Cardiac muscle cell (in vitro differentiated cells and primary cell): ENCODE measurements at regions not wholly inside any gene's neighbourhood (a gene's known extent, or its start where the extent isn't known, plus 50 kb on each side); places are given as distances from the start of the nearest gene placed in this dataset.

Experiments
- DNase-seq, 2 donors: peaks; one replicate each; pipeline versions ENCODE4 v3.0.0 to v3.0.0-alpha.2; 2010 to 2017; ENCODE audit warnings: low read depth in 1 of 2, low spot score in 1 of 2
- H3K27ac ChIP-seq: fragments of 200-600 bp; sonication (generic); 2 replicates; pipeline ENCODE4 v1.5.1; 2016
- H3K27me3 ChIP-seq: fragments of 200-600 bp; sonication (generic); 2 replicates; pipeline ENCODE4 v1.6.0; 2016; ENCODE audit warnings: control low read depth
- H3K36me3 ChIP-seq: fragments of 200-600 bp; sonication (generic); 2 replicates; pipeline ENCODE4 v1.5.1; 2016; ENCODE audit warnings: control low read depth
- H3K4me1 ChIP-seq: fragments of 200-600 bp; sonication (generic); 2 replicates; pipeline ENCODE4 v1.8.1; 2017; ENCODE audit warnings: low read depth, mild to moderate bottlenecking, mixed run types
- H3K4me3 ChIP-seq: fragments of 200-600 bp; sonication (generic); 2 replicates; pipeline ENCODE4 v1.5.1; 2016; ENCODE audit warnings: mild to moderate bottlenecking
- H3K9me3 ChIP-seq: fragments of 200-600 bp; sonication (generic); 2 replicates; pipeline ENCODE4 v1.5.1; 2017; ENCODE audit warnings: low read depth, mild to moderate bottlenecking, control low read depth
- TF ChIP-seq, protein P1 (sequence below): IDR thresholded peaks from 2 replicates; pipeline ENCODE4 v1.5.1; 2012; ENCODE audit warnings: low read depth, mild to moderate bottlenecking, low read length

DNA sequence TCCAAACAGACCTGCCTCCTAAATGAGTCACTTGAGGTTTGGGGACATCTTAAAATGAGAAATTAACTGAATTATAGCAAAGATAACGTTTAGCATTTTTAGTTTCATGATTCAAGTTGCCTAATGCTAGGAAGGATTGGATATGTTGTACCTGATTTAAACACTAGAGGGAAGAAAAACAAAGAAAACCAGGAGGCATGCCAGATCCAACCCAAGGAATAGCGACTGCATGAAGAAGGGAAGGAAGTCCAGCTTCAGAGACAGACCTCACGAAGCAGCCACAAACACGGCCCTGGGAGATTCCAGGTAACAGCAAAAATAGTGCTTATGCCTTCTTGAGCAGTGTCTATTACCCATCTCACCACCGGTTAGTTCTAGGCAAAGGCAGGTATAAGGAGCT lies 499.9 kb upstream of the SPHKAP start:
- TF ChIP-seq, protein P1, sequence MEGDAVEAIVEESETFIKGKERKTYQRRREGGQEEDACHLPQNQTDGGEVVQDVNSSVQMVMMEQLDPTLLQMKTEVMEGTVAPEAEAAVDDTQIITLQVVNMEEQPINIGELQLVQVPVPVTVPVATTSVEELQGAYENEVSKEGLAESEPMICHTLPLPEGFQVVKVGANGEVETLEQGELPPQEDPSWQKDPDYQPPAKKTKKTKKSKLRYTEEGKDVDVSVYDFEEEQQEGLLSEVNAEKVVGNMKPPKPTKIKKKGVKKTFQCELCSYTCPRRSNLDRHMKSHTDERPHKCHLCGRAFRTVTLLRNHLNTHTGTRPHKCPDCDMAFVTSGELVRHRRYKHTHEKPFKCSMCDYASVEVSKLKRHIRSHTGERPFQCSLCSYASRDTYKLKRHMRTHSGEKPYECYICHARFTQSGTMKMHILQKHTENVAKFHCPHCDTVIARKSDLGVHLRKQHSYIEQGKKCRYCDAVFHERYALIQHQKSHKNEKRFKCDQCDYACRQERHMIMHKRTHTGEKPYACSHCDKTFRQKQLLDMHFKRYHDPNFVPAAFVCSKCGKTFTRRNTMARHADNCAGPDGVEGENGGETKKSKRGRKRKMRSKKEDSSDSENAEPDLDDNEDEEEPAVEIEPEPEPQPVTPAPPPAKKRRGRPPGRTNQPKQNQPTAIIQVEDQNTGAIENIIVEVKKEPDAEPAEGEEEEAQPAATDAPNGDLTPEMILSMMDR = peak; percentile 61
- Histone ChIP-seq H3K27me3 (no peaks in the 10 kb centered on the region), H3K9me3 (no peaks in the 10 kb centered on the region), H3K36me3 (no peaks in the 10 kb centered on the region), H3K4me3 (no peak overlapping the region), H3K4me1 (no peaks in the 10 kb centered on the region), H3K27ac (no peak overlapping the region)
- DNase-seq = peak; percentile 43 to 81

DNA sequence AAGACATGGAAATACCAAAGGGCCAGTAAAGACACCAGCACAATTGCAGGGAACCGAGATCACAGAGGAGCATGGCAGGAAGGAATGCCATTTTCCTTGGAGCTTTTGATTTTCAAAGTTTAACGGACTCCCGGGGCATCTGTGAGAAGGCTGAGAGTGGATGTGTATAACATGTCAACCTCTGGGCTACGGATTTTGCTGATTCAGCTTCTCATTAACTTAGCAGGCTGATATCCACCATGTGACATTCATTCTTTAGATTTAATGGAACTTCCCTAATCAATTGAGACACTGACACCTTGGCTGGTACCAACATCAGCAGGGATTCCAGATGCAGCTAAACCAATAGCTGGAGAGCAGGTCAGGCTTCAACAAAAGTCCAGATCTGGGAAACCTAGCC lies 496.6 kb upstream of the SPHKAP start:
- Histone ChIP-seq H3K36me3 (no peaks in the 10 kb centered on the region), H3K9me3 (no peaks in the 10 kb centered on the region), H3K4me3 (no peak overlapping the region), H3K27me3 (no peaks in the 10 kb centered on the region), H3K27ac (no peak overlapping the region), H3K4me1 (no peaks in the 10 kb centered on the region)
- TF ChIP-seq, protein P1 = no peak
- DNase-seq = no peak

DNA sequence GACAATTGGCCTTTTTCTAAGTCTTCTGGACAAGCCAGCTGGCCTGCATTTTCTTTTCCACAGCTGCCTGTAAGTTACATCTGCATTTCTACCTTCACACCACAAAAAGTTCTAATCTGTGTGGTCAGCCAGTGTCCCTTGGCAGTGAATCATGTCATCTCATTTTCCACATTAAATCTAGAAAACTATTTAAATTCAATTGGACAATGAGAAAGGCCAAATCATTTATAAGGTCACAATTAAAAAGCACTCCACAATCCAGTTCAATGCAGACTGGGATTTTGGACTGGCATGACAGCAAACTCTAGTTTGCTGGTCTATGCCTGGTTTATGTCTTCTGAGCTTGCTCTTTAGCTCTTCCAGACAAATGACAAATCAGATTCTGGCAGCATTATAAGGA lies 494.2 kb upstream of the SPHKAP start:
- DNase-seq = peak in 1 of 2 donors; percentile 21

DNA sequence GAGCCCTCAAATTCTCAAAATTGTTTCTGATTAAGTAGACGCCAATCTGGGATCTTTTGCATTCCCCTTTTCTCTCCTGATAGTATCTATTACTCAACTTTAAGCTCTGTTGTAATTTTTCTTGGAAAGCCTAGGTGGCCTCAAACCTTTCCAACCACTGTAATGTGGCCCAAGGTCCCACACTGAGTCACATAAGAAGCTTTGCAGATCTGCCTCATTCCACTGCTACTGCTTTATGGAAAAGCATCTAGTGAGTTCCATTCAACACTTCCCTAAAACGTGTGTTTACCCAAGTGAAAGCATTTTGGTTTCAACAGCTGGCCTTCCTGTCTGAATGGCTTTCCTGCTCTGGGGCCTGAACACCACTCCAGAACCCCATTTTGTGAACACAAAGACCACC lies 493.6 kb upstream of the SPHKAP start:
- Histone ChIP-seq H3K27ac (no peak overlapping the region), H3K36me3 (no peaks in the 10 kb centered on the region), H3K4me1 (no peaks in the 10 kb centered on the region), H3K9me3 (no peaks in the 10 kb centered on the region), H3K4me3 (no peak overlapping the region), H3K27me3 (no peaks in the 10 kb centered on the region)
- TF ChIP-seq, protein P1 = no peak
- DNase-seq = peak in 1 of 2 donors; percentile 88

More for the DNA sequence above, 494.2 kb upstream of the SPHKAP start:
- Histone ChIP-seq H3K4me1 (no peaks in the 10 kb centered on the region), H3K4me3 (no peak overlapping the region), H3K27me3 (no peaks in the 10 kb centered on the region), H3K9me3 (no peaks in the 10 kb centered on the region), H3K36me3 (no peaks in the 10 kb centered on the region), H3K27ac (no peak overlapping the region)
- TF ChIP-seq, protein P1 = no peak

DNA sequence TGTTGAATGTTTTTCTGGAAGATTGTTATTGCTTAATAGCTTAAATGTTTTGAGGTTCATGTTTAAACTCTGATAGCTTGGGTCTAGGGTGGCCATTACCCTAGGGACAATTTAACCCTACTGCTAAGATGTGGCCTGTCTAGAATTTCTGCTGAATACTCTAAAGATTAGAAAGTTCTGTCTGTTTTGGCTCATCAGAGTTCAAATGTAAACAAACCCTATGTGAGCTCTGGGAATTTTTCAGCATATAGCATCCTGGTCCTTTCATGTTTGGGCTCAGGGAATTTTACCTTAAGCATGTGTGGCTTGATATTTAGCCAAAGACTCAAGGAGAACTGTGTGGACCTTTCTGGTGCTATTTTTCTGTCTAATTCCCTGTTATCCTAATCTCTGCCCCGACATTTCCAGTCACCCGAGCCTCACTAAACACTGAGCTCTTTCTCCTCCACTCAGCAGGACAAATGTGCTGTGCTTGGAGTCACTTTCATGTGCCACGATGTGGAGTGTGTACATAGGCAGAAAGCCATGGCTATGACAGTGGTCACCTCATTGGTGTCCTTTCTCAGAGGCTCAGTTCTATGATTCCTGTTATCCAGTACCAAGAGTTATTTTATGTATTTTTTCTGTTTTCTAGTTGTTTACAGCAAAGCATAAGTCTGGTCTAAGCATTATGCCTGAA lies 492.5 kb upstream of the SPHKAP start:
- Histone ChIP-seq H3K27ac (no peak overlapping the region), H3K4me1 (no peaks in the 10 kb centered on the region), H3K9me3 (no peaks in the 10 kb centered on the region), H3K27me3 (no peaks in the 10 kb centered on the region), H3K36me3 (no peaks in the 10 kb centered on the region), H3K4me3 (no peak overlapping the region)
- TF ChIP-seq, protein P1 = no peak
- DNase-seq = no peak

DNA sequence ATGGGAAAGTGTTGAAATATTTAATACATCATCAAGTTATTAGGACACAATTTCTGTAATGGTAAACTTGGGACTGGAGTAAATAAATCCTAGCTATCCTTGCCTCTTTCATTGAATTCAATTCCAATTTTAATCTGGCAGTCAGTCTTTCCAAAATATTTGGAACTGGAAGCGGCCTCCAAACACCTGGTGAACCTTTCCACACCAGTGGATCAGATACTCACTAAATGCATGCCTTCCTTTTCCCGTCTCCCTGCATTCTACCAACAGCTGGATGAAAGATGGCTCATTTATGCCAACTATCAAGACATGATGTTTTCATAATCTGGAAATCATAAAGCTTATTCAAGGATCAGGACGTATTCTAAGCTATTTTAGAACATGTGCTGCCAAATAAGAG lies 488.2 kb upstream of the SPHKAP start:
- Histone ChIP-seq H3K36me3 (no peaks in the 10 kb centered on the region), H3K27ac (no peak overlapping the region), H3K4me1 (no peaks in the 10 kb centered on the region), H3K4me3 (no peak overlapping the region), H3K9me3 (no peaks in the 10 kb centered on the region), H3K27me3 (no peaks in the 10 kb centered on the region)
- TF ChIP-seq, protein P1 = no peak
- no peak for DNase-seq
